Activated naive CD8-positive, alpha-beta T cell treated with anti-CD3 and anti-CD28 coated beads, Interleukin-2, amount 50 U/mL, for 24 hours (primary cell): ENCODE measurements at regions not wholly inside any gene's neighbourhood (a gene's known extent, or its start where the extent isn't known, plus 50 kb on each side); places are given as distances from the start of the nearest gene placed in this dataset.

Source experiments
- ATAC-seq: fragments of 150-1000 bp; cut with Tn5 transposase; one replicate; pipeline ENCODE4 v1.10.0; 2021
- DNase-seq: peaks from one replicate; pipeline ENCODE4 v3.0.0; 2021
- H3K27ac Mint-ChIP-seq: one replicate; pipeline ENCODE4 v1.8.0; 2021; ENCODE audit warnings: mild to moderate bottlenecking, mixed read lengths
- H3K27me3 Mint-ChIP-seq: one replicate; pipeline ENCODE4 v1.8.0; 2021; ENCODE audit warnings: mixed read lengths
- H3K36me3 Mint-ChIP-seq: one replicate; pipeline ENCODE4 v1.8.0; 2021; ENCODE audit warnings: low read depth, mixed read lengths
- H3K4me1 Mint-ChIP-seq: one replicate; pipeline ENCODE4 v1.8.0; 2021; ENCODE audit warnings: mixed read lengths
- H3K4me3 Mint-ChIP-seq: one replicate; pipeline ENCODE4 v1.8.0; 2021; ENCODE audit warnings: mild to moderate bottlenecking, moderate library complexity, mixed read lengths
- H3K9me3 Mint-ChIP-seq: one replicate; pipeline ENCODE4 v1.8.0; 2021; ENCODE audit warnings: mixed read lengths

- no peak for DNase-seq
- no peak overlapping the region for H3K27ac Mint-ChIP-seq
- ATAC-seq, result no peak
- H3K4me3 Mint-ChIP-seq, result no peak overlapping the region
- no peaks in the 10 kb centered on the region for H3K36me3 Mint-ChIP-seq
- no peaks in the 10 kb centered on the region for H3K4me1 Mint-ChIP-seq
- no peaks in the 10 kb centered on the region for H3K9me3 Mint-ChIP-seq
- H3K27me3 Mint-ChIP-seq, result peaks cover 4% of the 10 kb centered on the region
These were observed 107.0 kb upstream of the RPL38 start for GRCh38 chr17:74096456-74096855.

DNA sequence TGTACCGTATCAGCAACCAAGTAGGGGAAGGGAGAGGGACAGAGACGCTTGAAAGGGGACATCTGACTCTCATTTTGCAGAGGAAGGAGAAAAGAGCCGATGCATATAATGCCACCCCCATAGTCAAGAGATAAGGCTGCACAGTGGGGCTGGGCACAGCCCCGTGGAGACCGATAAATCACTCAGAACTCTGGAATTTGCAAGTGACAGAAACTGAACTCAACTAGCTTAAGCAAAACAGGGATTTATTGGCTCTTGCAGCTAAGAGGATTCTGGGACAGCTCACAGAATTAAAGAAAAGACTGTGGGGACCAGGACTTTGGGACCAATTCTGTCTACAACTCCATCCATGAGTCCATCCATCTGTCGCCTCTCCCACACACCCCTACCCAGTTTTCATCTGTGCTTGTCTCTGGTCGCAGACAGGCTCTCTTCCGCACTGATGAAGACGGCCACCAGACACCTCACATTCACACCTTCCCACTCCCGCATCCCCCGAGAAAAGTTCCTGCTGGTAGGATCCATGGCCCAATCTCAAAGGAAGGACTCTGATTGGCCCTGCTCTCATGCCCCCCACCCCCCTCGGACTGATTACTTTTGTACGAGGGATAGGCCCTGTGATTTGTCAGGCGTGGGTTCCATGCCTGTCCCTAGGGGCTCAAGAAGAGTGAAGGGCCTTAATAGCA, 105.9 kb upstream of the RPL38 start:
- DNase-seq (no peak), ATAC-seq (no peak)
- H3K27me3 Mint-ChIP-seq, result peaks cover 9% of the 10 kb centered on the region
- no peak overlapping the region for H3K27ac Mint-ChIP-seq
- H3K4me1 Mint-ChIP-seq, result no peaks in the 10 kb centered on the region
- H3K36me3 Mint-ChIP-seq, result no peaks in the 10 kb centered on the region
- H3K4me3 Mint-ChIP-seq, result no peak overlapping the region
- H3K9me3 Mint-ChIP-seq, result no peaks in the 10 kb centered on the region

- Mint-ChIP-seq H3K36me3 (no peaks in the 10 kb centered on the region), H3K27me3 (peaks cover 9% of the 10 kb centered on the region), H3K4me3 (no peak overlapping the region), H3K9me3 (no peaks in the 10 kb centered on the region), H3K27ac (no peak overlapping the region), H3K4me1 (no peaks in the 10 kb centered on the region)
- ATAC-seq, result no peak
- DNase-seq, result no peak
These were observed 105.1 kb upstream of the RPL38 start for GRCh38 chr17:74098136-74099024.

- H3K27me3 Mint-ChIP-seq, result peaks cover 10% of the 10 kb centered on the region
- H3K4me3 Mint-ChIP-seq, result no peak overlapping the region
- no peaks in the 10 kb centered on the region for H3K9me3 Mint-ChIP-seq
- H3K4me1 Mint-ChIP-seq, result no peaks in the 10 kb centered on the region
- no peaks in the 10 kb centered on the region for H3K36me3 Mint-ChIP-seq
- DNase-seq (no peak), ATAC-seq (no peak)
- no peak overlapping the region for H3K27ac Mint-ChIP-seq
These were observed 103.8 kb upstream of the RPL38 start for GRCh38 chr17:74099442-74100340.

GRCh38 chr17:74104921-74105320, 98.6 kb upstream of the RPL38 start:
- peaks cover 22% of the 10 kb centered on the region for H3K27me3 Mint-ChIP-seq
- no peaks in the 10 kb centered on the region for H3K9me3 Mint-ChIP-seq
- no peaks in the 10 kb centered on the region for H3K36me3 Mint-ChIP-seq
- no peak for ATAC-seq
- no peak for DNase-seq
- H3K4me3 Mint-ChIP-seq, result no peak overlapping the region
- H3K4me1 Mint-ChIP-seq, result no peaks in the 10 kb centered on the region
- no peak overlapping the region for H3K27ac Mint-ChIP-seq

DNA sequence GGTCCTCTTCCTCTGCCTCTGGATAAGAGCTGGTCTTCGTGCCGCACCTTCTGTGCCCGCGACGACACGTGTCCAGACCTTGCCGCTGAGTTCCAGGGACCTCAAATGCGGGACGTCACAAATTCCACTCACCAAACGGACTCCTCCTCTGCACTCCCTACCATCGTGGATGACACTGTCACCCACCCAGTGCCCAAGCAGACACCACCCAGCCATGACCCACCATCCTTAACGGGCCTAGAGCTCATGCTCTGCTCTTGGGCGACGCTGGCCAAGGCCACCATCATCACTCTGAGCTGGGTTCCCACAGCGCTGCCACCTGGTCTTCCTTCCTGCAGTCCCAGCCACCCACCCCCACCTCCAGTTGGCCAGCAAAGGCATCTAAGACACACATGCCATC, 96.4 kb upstream of the RPL38 start:
- no peak overlapping the region for H3K4me3 Mint-ChIP-seq
- H3K9me3 Mint-ChIP-seq, result no peaks in the 10 kb centered on the region
- H3K27ac Mint-ChIP-seq, result no peak overlapping the region
- no peak for DNase-seq
- H3K36me3 Mint-ChIP-seq, result no peaks in the 10 kb centered on the region
- H3K27me3 Mint-ChIP-seq, result peaks cover 18% of the 10 kb centered on the region
- H3K4me1 Mint-ChIP-seq, result no peaks in the 10 kb centered on the region
- no peak for ATAC-seq

- DNase-seq, result no peak
- Mint-ChIP-seq H3K4me1 (no peaks in the 10 kb centered on the region), H3K4me3 (no peak overlapping the region), H3K9me3 (no peaks in the 10 kb centered on the region), H3K27me3 (peaks cover 13% of the 10 kb centered on the region), H3K36me3 (no peaks in the 10 kb centered on the region), H3K27ac (no peak overlapping the region)
- ATAC-seq, result no peak
These were observed 95.3 kb upstream of the RPL38 start for GRCh38 chr17:74108126-74108705.

GRCh38 chr17:74110467-74110866, 93.0 kb upstream of the RPL38 start:
- no peak for DNase-seq
- H3K4me1 Mint-ChIP-seq, result no peaks in the 10 kb centered on the region
- H3K27ac Mint-ChIP-seq, result no peak overlapping the region
- no peak overlapping the region for H3K4me3 Mint-ChIP-seq
- no peaks in the 10 kb centered on the region for H3K9me3 Mint-ChIP-seq
- H3K27me3 Mint-ChIP-seq, result peaks cover 11% of the 10 kb centered on the region
- no peaks in the 10 kb centered on the region for H3K36me3 Mint-ChIP-seq
- no peak for ATAC-seq

DNA sequence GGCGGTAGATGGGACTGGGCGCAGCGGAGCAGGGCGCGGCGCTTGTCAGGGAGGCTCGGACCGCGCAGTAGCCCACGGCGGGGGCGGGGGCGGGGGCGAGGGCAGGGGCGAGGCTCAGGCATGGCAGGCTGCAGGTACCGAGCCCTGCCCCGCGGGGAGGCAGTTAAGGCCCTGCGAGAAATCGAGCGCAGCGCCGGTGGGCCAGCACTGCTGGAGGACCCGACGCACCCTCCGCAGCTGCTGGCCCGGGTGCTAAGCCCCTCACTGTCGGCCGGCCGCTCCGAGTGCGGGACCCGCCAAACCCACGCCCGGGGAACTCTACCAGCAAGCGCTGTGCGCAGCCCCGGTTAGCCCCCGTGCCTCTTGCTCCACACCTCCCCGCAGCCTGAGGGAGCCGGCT, 90.2 kb upstream of the RPL38 start:
- Mint-ChIP-seq H3K36me3 (no peaks in the 10 kb centered on the region), H3K27ac (no peak overlapping the region), H3K9me3 (no peaks in the 10 kb centered on the region), H3K4me3 (no peak overlapping the region), H3K27me3 (peaks cover 9% of the 10 kb centered on the region), H3K4me1 (no peaks in the 10 kb centered on the region)
- ATAC-seq, result no peak
- no peak for DNase-seq

GRCh38 chr17:74113952-74114351, 89.5 kb upstream of the RPL38 start:
- H3K4me1 Mint-ChIP-seq, result no peaks in the 10 kb centered on the region
- H3K4me3 Mint-ChIP-seq, result no peak overlapping the region
- no peak for ATAC-seq
- DNase-seq, result no peak
- no peaks in the 10 kb centered on the region for H3K36me3 Mint-ChIP-seq
- peaks cover 9% of the 10 kb centered on the region for H3K27me3 Mint-ChIP-seq
- H3K27ac Mint-ChIP-seq, result no peak overlapping the region
- no peaks in the 10 kb centered on the region for H3K9me3 Mint-ChIP-seq

- Mint-ChIP-seq H3K4me1 (no peaks in the 10 kb centered on the region), H3K27ac (no peak overlapping the region), H3K9me3 (no peaks in the 10 kb centered on the region), H3K36me3 (no peaks in the 10 kb centered on the region), H3K27me3 (peaks cover 15% of the 10 kb centered on the region), H3K4me3 (no peak overlapping the region)
- ATAC-seq (no peak), DNase-seq (no peak)
These were observed 88.5 kb upstream of the RPL38 start for GRCh38 chr17:74114881-74115470.

DNA sequence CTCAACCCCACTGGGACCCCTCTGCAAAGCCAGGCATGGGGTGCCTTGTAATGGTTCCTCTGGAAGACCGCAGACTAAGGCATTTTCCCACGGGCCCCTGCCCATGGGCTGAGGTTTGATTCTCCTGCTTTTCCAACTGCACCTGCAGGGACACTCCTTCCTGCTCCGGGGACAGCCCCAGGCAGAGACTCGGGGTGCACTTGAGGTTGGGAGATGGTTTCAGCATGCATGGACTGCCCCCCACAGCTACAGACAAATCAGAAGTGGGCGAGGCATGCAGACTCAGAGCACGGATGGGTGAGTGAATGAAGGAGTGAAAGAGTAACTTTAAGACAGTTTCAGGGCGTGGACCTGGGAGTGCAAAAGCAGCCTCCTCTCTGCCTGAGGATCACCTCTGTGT, 87.9 kb upstream of the RPL38 start:
- no peak for DNase-seq
- H3K27me3 Mint-ChIP-seq, result peaks cover 15% of the 10 kb centered on the region
- no peaks in the 10 kb centered on the region for H3K9me3 Mint-ChIP-seq
- no peak overlapping the region for H3K4me3 Mint-ChIP-seq
- H3K27ac Mint-ChIP-seq, result no peak overlapping the region
- H3K4me1 Mint-ChIP-seq, result no peaks in the 10 kb centered on the region
- no peak for ATAC-seq
- H3K36me3 Mint-ChIP-seq, result no peaks in the 10 kb centered on the region

DNA sequence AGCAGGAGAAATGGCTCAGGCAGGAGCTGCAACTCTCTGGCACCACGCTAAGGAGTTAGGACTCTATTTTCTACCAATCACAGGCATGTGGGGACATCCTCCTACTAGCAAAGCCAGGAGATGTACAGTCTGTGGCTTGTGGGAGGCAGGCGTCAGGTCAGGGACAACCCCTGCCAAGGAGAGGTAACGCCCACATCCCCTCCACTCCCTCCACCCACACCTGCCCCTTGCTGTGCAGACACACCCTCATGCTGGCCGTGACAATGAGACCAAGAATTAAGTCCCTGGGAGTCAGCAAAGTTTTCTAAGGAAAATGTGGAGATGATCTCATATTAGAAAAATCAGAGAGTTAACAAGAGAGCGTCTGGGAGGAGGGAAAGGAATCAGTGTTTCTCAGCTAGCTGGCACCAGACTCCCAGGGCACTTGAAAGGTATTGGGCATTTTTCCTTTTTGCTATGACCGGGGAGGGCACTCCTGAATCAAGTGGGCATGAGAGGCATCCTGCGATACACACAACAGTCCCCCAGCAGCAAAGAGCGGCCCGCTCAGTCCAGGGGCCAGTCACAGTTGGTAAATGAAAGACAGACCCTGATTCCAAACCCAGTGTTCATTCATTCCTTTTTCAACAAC, 87.3 kb upstream of the RPL38 start:
- ATAC-seq (no peak), DNase-seq (no peak)
- Mint-ChIP-seq H3K4me3 (no peak overlapping the region), H3K27ac (no peak overlapping the region), H3K27me3 (peaks cover 15% of the 10 kb centered on the region), H3K36me3 (no peaks in the 10 kb centered on the region), H3K9me3 (no peaks in the 10 kb centered on the region), H3K4me1 (no peaks in the 10 kb centered on the region)
